Keratinocyte (primary cell): ENCODE measurements at regions not wholly inside any gene's neighbourhood (a gene's known extent, or its start where the extent isn't known, plus 50 kb on each side); places are given as distances from the start of the nearest gene placed in this dataset.

Source experiments
- EZH2 ChIP-seq: IDR thresholded peaks from one replicate; pipeline ENCODE4 v1.6.1; 2012; ENCODE audit warnings: inconsistent platforms, mild to moderate bottlenecking, low read length, moderate library complexity
- TF ChIP-seq, protein P1 (sequence below), 3 experiments: IDR thresholded peaks in 1 of 3; conservative IDR thresholded peaks in 1 of 3; optimal IDR thresholded peaks in 1 of 3; 2 replicates in 2 of 3; 3 replicates in 1 of 3; pipeline versions ENCODE3 to v1.5.1; 2011; ENCODE audit warnings: low read length in 3 of 3, mild to moderate bottlenecking in 3 of 3, moderate library complexity in 2 of 3, control low read depth in 1 of 3, inconsistent platforms in 1 of 3; ENCODE audit not compliant: insufficient read depth in 2 of 3; ENCODE audit errors: extremely low read depth in 1 of 3

DNA sequence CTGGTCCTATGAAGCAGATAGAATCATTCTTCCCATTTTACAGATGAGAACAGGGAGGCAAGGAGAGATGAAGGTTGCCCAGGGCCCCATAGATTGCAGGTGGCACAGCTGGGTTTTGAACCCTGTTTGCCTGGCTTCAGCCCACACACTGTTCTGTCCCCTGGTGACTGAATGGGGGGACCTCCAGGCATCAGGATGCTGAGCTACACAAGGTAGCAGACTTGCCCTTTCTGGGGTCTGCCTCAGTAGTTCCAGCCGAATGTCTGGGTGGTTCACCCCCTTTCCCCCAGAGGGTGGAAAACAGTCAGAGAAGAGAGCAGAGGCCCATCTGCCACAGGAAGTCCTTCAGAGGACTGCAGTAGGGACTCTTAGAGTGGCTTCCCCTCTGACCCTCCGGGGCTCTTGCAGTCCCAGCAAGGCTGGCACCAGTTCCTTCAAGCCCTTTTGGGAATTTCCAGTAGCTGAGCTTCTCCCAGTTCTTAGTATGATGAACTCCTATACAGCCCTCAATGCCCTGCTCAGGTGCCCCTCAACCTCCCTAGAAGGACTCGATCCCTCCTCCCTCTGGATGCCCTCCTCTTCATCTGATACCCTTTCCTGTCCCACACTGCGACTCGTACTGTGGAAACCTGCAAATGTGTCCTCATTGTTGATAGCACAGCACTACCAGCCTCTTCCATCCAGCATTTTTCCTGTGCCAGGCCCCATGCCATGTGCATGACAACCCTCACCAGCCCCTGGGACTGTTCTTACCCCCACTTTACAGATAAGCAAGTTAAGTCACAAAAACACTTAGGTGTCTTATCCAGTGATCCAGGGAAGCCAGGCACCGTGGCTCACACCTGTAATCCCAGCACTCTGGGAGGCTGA lies 82.8 kb downstream of the IGLL1 start:
- TF ChIP-seq, protein P1, sequence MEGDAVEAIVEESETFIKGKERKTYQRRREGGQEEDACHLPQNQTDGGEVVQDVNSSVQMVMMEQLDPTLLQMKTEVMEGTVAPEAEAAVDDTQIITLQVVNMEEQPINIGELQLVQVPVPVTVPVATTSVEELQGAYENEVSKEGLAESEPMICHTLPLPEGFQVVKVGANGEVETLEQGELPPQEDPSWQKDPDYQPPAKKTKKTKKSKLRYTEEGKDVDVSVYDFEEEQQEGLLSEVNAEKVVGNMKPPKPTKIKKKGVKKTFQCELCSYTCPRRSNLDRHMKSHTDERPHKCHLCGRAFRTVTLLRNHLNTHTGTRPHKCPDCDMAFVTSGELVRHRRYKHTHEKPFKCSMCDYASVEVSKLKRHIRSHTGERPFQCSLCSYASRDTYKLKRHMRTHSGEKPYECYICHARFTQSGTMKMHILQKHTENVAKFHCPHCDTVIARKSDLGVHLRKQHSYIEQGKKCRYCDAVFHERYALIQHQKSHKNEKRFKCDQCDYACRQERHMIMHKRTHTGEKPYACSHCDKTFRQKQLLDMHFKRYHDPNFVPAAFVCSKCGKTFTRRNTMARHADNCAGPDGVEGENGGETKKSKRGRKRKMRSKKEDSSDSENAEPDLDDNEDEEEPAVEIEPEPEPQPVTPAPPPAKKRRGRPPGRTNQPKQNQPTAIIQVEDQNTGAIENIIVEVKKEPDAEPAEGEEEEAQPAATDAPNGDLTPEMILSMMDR (optimal IDR thresholded peaks at IDR 0.05 in 1 of 3, IDR thresholded peaks at IDR 0.05 in 1 of 3, conservative IDR thresholded peaks at IDR 0.05 in 1 of 3; ENCODE audit: extremely low read depth in 1 of 3, insufficient read depth in 2 of 3, low read length in 3 of 3), result no peak
- TF ChIP-seq EZH2, result no peak
